Endothelial cell of umbilical vein (primary cell): ENCODE measurements at regions not wholly inside any gene's neighbourhood (a gene's known extent, or its start where the extent isn't known, plus 50 kb on each side); places are given as distances from the start of the nearest gene placed in this dataset.

ENCODE experiments used
- BruUV-seq: library from RNA; stranded (reverse); fragments of 400-500 nt; replicated peaks from 2 replicates; lab custom pipeline; 2021; lab: Mats Ljungman, UMichigan
- CTCF ChIA-PET: fragments of 300-600, 350-600 bp; sonication (Branson Sonifier 250); formaldehyde crosslinking; loops from one replicate; lab custom pipeline; 2021; ENCODE audit warnings: antibody characterized with exemption, inconsistent platforms; lab: Charles Lee
- POLR2A ChIA-PET: fragments of 300-600, 350-600 bp; sonication (Branson Sonifier 250); formaldehyde crosslinking; loops from one replicate; lab custom pipeline; 2021; ENCODE audit warnings: antibody characterized with exemption, inconsistent platforms; lab: Charles Lee
- DNase-seq: peaks from one replicate; pipeline ENCODE4 v3.0.0-alpha.2; 2011; ENCODE audit warnings: low read depth, low spot score
- FAIRE-seq: peaks from 2 replicates; lab custom pipeline; 2011; peaks lifted over from hg19 to GRCh38; lab: Jason Lieb, UNC
- H2AFZ ChIP-seq: 2 replicates; pipeline ENCODE4 v1.6.0; 2012; ENCODE audit warnings: low read depth, low read length, control low read depth, inconsistent platforms
- H3K27ac ChIP-seq: 2 replicates; pipeline ENCODE4 v1.5.1; 2011; ENCODE audit warnings: low read depth, mild to moderate bottlenecking, control low read depth, low read length, moderate library complexity; ENCODE audit not compliant: insufficient read depth
- H3K27me3 ChIP-seq, 2 experiments: 2 replicates each; pipeline versions ENCODE4 v1.6.0 to v1.6.1; 2011; ENCODE audit warnings: low read length in 2 of 2, mixed read lengths in 1 of 2; ENCODE audit not compliant: control insufficient read depth in 2 of 2, insufficient read depth in 2 of 2
- H3K36me3 ChIP-seq, 2 experiments: 2 replicates in 1 of 2; 3 replicates in 1 of 2; pipeline ENCODE4 v1.5.1; 2011; ENCODE audit warnings: low read length in 2 of 2, mild to moderate bottlenecking in 1 of 2, moderate library complexity in 1 of 2; ENCODE audit not compliant: control insufficient read depth in 2 of 2, insufficient read depth in 2 of 2; ENCODE audit errors: extremely low read depth in 1 of 2
- H3K4me1 ChIP-seq: 3 replicates; pipeline ENCODE4 v1.5.1; 2011; ENCODE audit warnings: mild to moderate bottlenecking, low read length; ENCODE audit not compliant: control insufficient read depth, insufficient read depth; ENCODE audit errors: extremely low read depth
- H3K4me2 ChIP-seq: 2 replicates; pipeline ENCODE4 v1.6.1; 2011; ENCODE audit warnings: low read length, control low read depth, mixed read lengths; ENCODE audit not compliant: insufficient read depth
- H3K4me3 ChIP-seq, 3 experiments: fragments of 200-600 bp in 1 of 3; sonication (generic), shearing (Covaris generic) in 1 of 3; replicated peaks in 1 of 3; 2 replicates each; pipeline ENCODE4 v1.5.1; 2011 to 2016; ENCODE audit warnings: control low read depth in 3 of 3, low read length in 3 of 3, mild to moderate bottlenecking in 2 of 3, inconsistent platforms in 1 of 3, low read depth in 1 of 3, moderate library complexity in 1 of 3; ENCODE audit not compliant: insufficient read depth in 1 of 3
- H3K79me2 ChIP-seq: 2 replicates; pipeline ENCODE4 v1.6.0; 2012; ENCODE audit warnings: low read length, inconsistent platforms; ENCODE audit not compliant: control insufficient read depth, insufficient read depth
- H3K9ac ChIP-seq: replicated peaks from 2 replicates; pipeline ENCODE3; 2011; ENCODE audit warnings: low read length, control low read depth; ENCODE audit not compliant: insufficient read depth; ENCODE audit errors: extremely low read depth
- H3K9me1 ChIP-seq: replicated peaks from 3 replicates; pipeline ENCODE4 v1.6.0; 2011; ENCODE audit warnings: mild to moderate bottlenecking, low read length; ENCODE audit not compliant: control insufficient read depth, insufficient read depth; ENCODE audit errors: extremely low read depth
- H3K9me3 ChIP-seq: replicated peaks from 2 replicates; pipeline ENCODE4 v1.5.1; 2012; ENCODE audit warnings: low read length, inconsistent platforms; ENCODE audit not compliant: control insufficient read depth, insufficient read depth
- H4K20me1 ChIP-seq: replicated peaks from 2 replicates; pipeline ENCODE3; 2011; ENCODE audit warnings: mild to moderate bottlenecking, low read length; ENCODE audit not compliant: control insufficient read depth, insufficient read depth; ENCODE audit errors: extremely low read depth
- CTCF ChIP-seq, 2 donors: IDR thresholded peaks; 1 replicate in 1 of 2; 2 replicates in 1 of 2; pipeline ENCODE4 v1.5.1; 2011; ENCODE audit warnings: low read length in 2 of 2, mild to moderate bottlenecking in 2 of 2, moderate library complexity in 2 of 2, control low read depth in 1 of 2, inconsistent platforms in 1 of 2, low read depth in 1 of 2; ENCODE audit not compliant: insufficient read depth in 1 of 2; ENCODE audit errors: extremely low read depth in 1 of 2
- EZH2 ChIP-seq: IDR thresholded peaks from 2 replicates; pipeline ENCODE4 v1.6.1; 2012; ENCODE audit warnings: borderline replicate concordance, low read depth, mild to moderate bottlenecking, moderate library complexity, low read length, inconsistent platforms; ENCODE audit not compliant: severe bottlenecking
- FOS ChIP-seq: IDR thresholded peaks from 2 replicates; pipeline ENCODE4 v1.6.1; 2011; ENCODE audit warnings: mild to moderate bottlenecking, low read length, moderate library complexity, borderline replicate concordance; ENCODE audit not compliant: insufficient read depth
- GATA2 ChIP-seq: IDR thresholded peaks from 2 replicates; pipeline ENCODE4 v1.7.0; 2011; ENCODE audit warnings: low read depth, mild to moderate bottlenecking, moderate library complexity, mixed read lengths, low read length; ENCODE audit not compliant: insufficient read length, insufficient read depth
- JUN ChIP-seq: IDR thresholded peaks from 2 replicates; pipeline ENCODE4 v1.6.1; 2011; ENCODE audit warnings: borderline replicate concordance, low read depth; ENCODE audit not compliant: insufficient read length, insufficient read depth
- MYC ChIP-seq: IDR thresholded peaks from one replicate; pipeline ENCODE4 v1.6.1; 2011; ENCODE audit warnings: mild to moderate bottlenecking, low read depth, low read length
- POLR2A ChIP-seq: IDR thresholded peaks from 2 replicates; pipeline ENCODE4 v1.6.1; 2012; ENCODE audit warnings: low read depth, mild to moderate bottlenecking, control low read depth, low read length
- POLR2AphosphoS5 ChIP-seq: IDR thresholded peaks from 2 replicates; pipeline ENCODE4 v1.6.1; 2012; ENCODE audit warnings: low read depth, mild to moderate bottlenecking, control low read depth, low read length, moderate library complexity; ENCODE audit not compliant: insufficient read depth
- dilution Hi-C: fragments of 300-500 bp; cut with MboI; formaldehyde crosslinking; loops from one replicate; pipeline ENCODE4 v1.15.0; 2019; ENCODE audit warnings: low sequenced_read_pairs; ENCODE audit not compliant: extremely low pct_ligation_motif_present
- intact Hi-C: fragments of 100-400 bp; cut with micrococcal nuclease; formaldehyde crosslinking; loops from one replicate; pipeline ENCODE4 v1.10.0; 2022
- TF ChIP-seq, protein P1 (sequence below): IDR thresholded peaks from 2 replicates; pipeline ENCODE4 v1.6.1; 2011; ENCODE audit not compliant: insufficient read depth, insufficient read length

DNA sequence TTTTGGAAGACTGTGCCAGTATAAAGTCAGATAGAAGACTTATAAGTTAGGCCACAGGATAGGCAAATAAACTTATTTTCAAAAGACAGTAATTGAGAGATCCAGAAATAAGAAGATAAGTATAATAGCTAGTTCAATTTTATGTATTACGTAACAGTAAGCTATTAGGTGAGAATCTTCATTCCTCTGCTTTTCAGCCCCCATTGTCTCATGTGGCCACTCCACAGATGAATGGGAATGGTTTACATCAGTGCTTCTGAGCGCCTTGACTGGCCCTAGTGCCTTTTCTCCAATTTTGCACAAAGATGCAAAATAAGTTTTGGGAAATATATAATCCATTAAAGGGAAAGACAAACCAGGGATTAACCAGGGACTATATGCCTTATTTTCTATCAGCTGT lies 550.5 kb downstream of the MMUT start:
- Histone ChIP-seq H3K9ac (no peak overlapping the region), H3K27me3 (no peaks in the 10 kb centered on the region), H4K20me1 (no peaks in the 10 kb centered on the region), H3K27ac (no peak overlapping the region), H3K4me1 (no peaks in the 10 kb centered on the region), H3K36me3 (no peaks in the 10 kb centered on the region), H3K9me1 (no peaks in the 10 kb centered on the region), H3K4me3 (no peak overlapping the region), H3K79me2 (no peaks in the 10 kb centered on the region), H3K4me2 (no peak overlapping the region), H3K9me3 (no peaks in the 10 kb centered on the region), H2AFZ (no peak overlapping the region)
- ChIA-PET CTCF (no interaction called here), POLR2A (no interaction called here)
- no TSS peak for BruUV-seq
- FAIRE-seq (no peak), DNase-seq (no peak)
- no peak for TF ChIP-seq GATA2
- TF ChIP-seq JUN: no peak
- TF ChIP-seq EZH2: no peak
- no peak for TF ChIP-seq POLR2A
- TF ChIP-seq, protein P1, sequence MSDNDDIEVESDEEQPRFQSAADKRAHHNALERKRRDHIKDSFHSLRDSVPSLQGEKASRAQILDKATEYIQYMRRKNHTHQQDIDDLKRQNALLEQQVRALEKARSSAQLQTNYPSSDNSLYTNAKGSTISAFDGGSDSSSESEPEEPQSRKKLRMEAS: no peak
- TF ChIP-seq CTCF (IDR thresholded peaks at IDR 0.05; ENCODE audit: extremely low read depth in 1 of 2, insufficient read depth in 1 of 2, low read depth in 1 of 2, low read length in 2 of 2): no peak
- no peak for TF ChIP-seq FOS
- no peak for TF ChIP-seq MYC
- no peak for TF ChIP-seq POLR2AphosphoS5
- intact Hi-C loops (loop anchor here (5.0 kb wide), 1 partner anchor 1015 kb away; no protein-coding TSS in a partner anchor), dilution Hi-C loops (no loop called here)
